ENCODE measurements at regions not wholly inside any gene's neighbourhood (a gene's known extent, or its start where the extent isn't known, plus 50 kb on each side); places are given as distances from the start of the nearest gene placed in this dataset.

GRCh38 chr18:68596016-68596415 is 118.9 kb downstream of the TMX3 start:
- H3K36me3 Mint-ChIP-seq (ENCODE audit: unreplicated experiment), result no peaks in the 10 kb centered on the region
- no peaks in the 10 kb centered on the region for H3K27me3 Mint-ChIP-seq (ENCODE audit: unreplicated experiment)
- H3K4me3 Mint-ChIP-seq (ENCODE audit: unreplicated experiment), result no peak overlapping the region
- no peak for TF ChIP-seq CTCF (IDR thresholded peaks at IDR 0.05; ENCODE audit: partially characterized antibody, unreplicated experiment)
- H3K27ac Mint-ChIP-seq (ENCODE audit: unreplicated experiment), result no peak overlapping the region
- H3K9me3 Mint-ChIP-seq (ENCODE audit: unreplicated experiment), result no peaks in the 10 kb centered on the region
- peaks cover 2% of the 10 kb centered on the region for H3K4me1 Mint-ChIP-seq (ENCODE audit: low read depth, unreplicated experiment)
- DNase-seq, result no peak

GRCh38 chr18:68588169-68588568 is 126.7 kb downstream of the TMX3 start:
- Mint-ChIP-seq H3K27me3 (ENCODE audit: unreplicated experiment) (peaks cover 4% of the 10 kb centered on the region), H3K27ac (ENCODE audit: unreplicated experiment) (no peak overlapping the region), H3K4me1 (ENCODE audit: low read depth, unreplicated experiment) (peaks cover 28% of the 10 kb centered on the region), H3K4me3 (ENCODE audit: unreplicated experiment) (no peak overlapping the region), H3K36me3 (ENCODE audit: unreplicated experiment) (no peaks in the 10 kb centered on the region), H3K9me3 (ENCODE audit: unreplicated experiment) (no peaks in the 10 kb centered on the region)
- TF ChIP-seq CTCF (IDR thresholded peaks at IDR 0.05; ENCODE audit: partially characterized antibody, unreplicated experiment), result no peak
- no peak for DNase-seq

DNA sequence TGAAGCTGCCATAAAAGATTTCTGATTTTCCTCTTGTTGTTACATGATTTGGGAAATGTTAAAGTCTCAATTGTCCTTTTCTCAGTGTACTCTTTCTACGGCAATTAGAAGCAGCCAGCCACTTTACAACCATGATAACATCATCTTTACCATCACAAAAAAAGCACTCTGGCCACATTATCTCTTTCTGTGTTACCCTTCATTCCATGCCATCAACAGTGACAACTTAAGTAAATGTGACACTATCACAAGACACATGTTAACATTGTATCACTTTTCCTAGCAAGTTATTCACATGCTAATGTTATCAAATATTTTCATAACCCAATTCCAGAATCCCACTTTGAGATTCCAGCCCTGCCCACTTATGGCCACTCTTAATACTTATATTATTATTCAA is 131.2 kb downstream of the TMX3 start:
- no peaks in the 10 kb centered on the region for H3K9me3 Mint-ChIP-seq (ENCODE audit: unreplicated experiment)
- peak overlapping the region; percentile 34 for H3K27ac Mint-ChIP-seq (ENCODE audit: unreplicated experiment)
- no peak overlapping the region for H3K4me3 Mint-ChIP-seq (ENCODE audit: unreplicated experiment)

DNA sequence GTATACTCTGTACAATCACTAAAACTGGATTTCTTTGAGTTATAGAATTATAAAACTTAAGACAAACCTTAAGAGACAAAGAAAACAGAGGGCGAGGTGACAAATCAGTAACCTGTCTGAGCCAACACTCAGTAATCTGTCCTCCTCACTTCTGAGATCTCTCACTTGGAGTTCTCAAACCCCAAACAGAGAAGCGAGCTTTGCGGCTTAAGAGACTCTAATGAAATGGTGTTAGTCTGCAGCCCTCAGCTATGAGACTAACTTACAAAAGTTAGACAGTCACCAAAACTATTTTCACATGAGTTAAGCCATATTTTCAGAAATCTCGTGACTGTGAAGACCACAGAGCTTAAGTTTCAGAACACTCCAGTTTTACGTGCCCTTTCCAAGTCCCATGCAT is 140.6 kb downstream of the TMX3 start:
- Mint-ChIP-seq H3K4me1 (ENCODE audit: low read depth, unreplicated experiment) (peaks cover 3% of the 10 kb centered on the region), H3K27ac (ENCODE audit: unreplicated experiment) (no peak overlapping the region), H3K27me3 (ENCODE audit: unreplicated experiment) (peaks cover 2% of the 10 kb centered on the region)

More for the DNA sequence above, 131.2 kb downstream of the TMX3 start:
- peaks cover 4% of the 10 kb centered on the region for H3K27me3 Mint-ChIP-seq (ENCODE audit: unreplicated experiment)
- peaks cover 28% of the 10 kb centered on the region for H3K4me1 Mint-ChIP-seq (ENCODE audit: low read depth, unreplicated experiment)
- TF ChIP-seq CTCF (IDR thresholded peaks at IDR 0.05; ENCODE audit: partially characterized antibody, unreplicated experiment), result no peak
- no peaks in the 10 kb centered on the region for H3K36me3 Mint-ChIP-seq (ENCODE audit: unreplicated experiment)
- no peak for DNase-seq

GRCh38 chr18:68569936-68570335 is 145.0 kb downstream of the TMX3 start:
- H3K4me3 Mint-ChIP-seq (ENCODE audit: unreplicated experiment), result no peak overlapping the region

More for the DNA sequence above, 140.6 kb downstream of the TMX3 start:
- Mint-ChIP-seq H3K36me3 (ENCODE audit: unreplicated experiment) (peaks cover 4% of the 10 kb centered on the region), H3K4me3 (ENCODE audit: unreplicated experiment) (no peak overlapping the region), H3K9me3 (ENCODE audit: unreplicated experiment) (peaks cover 2% of the 10 kb centered on the region)
- TF ChIP-seq CTCF (IDR thresholded peaks at IDR 0.05; ENCODE audit: partially characterized antibody, unreplicated experiment), result no peak
- DNase-seq, result no peak

More at GRCh38 chr18:68569936-68570335, 145.0 kb downstream of the TMX3 start:
- no peak for DNase-seq
- H3K9me3 Mint-ChIP-seq (ENCODE audit: unreplicated experiment), result peaks cover 2% of the 10 kb centered on the region
- peaks cover 8% of the 10 kb centered on the region for H3K4me1 Mint-ChIP-seq (ENCODE audit: low read depth, unreplicated experiment)
- peaks cover 2% of the 10 kb centered on the region for H3K27me3 Mint-ChIP-seq (ENCODE audit: unreplicated experiment)
- no peak for TF ChIP-seq CTCF (IDR thresholded peaks at IDR 0.05; ENCODE audit: partially characterized antibody, unreplicated experiment)
- H3K36me3 Mint-ChIP-seq (ENCODE audit: unreplicated experiment), result peaks cover 4% of the 10 kb centered on the region
- H3K27ac Mint-ChIP-seq (ENCODE audit: unreplicated experiment), result peak overlapping the region; percentile 10

Measured in glutamatergic neuron (in vitro differentiated cells).